ENCODE measurements at regions not wholly inside any gene's neighbourhood (a gene's known extent, or its start where the extent isn't known, plus 50 kb on each side); places are given as distances from the start of the nearest gene placed in this dataset.

DNA sequence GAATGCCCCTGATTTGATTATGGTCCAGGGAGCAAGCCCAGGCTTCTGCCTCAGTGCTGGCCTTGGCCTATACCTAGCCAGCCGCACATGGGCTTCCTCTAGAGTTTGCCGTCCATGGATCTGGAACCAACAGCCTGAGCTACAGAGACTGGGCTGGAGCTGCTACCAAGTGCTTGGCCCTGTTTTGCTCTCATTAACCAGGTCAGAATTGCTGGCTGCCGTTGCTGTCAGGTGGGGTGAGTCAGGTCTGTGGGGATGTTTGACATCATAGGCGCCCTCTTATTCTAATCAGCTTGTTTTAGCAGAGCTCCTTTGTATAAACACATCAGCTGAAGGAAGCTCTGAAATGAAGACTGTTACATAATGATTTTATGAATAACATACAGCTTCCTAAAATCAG, 83.1 kb upstream of the PHACTR2 start:
- DNase-seq, result no peak

DNA sequence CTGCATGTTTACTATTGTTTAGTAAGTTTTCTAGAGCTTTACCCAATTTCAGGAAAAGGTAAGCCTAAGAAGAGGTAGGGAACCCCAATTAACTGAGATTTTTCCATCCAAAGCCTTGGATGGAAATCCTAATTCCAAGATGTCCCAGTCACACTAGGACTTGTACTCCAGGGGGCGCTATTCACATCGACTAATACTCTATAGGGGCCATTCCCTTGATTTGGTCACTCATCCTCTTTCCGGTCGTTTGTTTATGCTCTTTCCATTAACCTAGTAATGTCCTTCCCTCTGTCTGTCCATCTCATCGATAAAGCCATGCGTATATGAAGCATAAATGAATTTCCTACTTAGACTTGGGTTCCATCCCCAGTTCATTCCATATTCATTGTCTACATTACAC, 80.8 kb upstream of the FUCA2 start:
- DNase-seq, result no peak

DNA sequence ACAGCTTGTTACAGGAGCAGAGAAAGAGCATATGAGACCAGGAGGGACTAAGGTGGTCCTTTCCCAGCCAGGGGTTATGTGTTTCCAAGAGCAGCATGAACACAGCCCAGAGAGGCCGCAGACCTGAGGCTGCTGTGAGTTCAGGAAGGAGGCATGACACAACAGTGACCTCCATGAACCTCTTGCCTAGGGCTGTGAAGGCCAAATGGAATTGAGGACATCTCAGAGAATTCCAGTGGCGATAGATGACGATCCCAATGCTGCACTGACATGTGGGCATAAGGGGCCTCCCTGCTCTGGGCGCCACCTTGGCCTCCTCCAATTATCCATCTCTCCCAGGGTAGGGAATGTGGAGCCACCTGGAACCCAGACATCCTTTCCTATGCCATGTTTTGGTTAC, 79.9 kb upstream of the FUCA2 start:
- DNase-seq, result no peak

DNA sequence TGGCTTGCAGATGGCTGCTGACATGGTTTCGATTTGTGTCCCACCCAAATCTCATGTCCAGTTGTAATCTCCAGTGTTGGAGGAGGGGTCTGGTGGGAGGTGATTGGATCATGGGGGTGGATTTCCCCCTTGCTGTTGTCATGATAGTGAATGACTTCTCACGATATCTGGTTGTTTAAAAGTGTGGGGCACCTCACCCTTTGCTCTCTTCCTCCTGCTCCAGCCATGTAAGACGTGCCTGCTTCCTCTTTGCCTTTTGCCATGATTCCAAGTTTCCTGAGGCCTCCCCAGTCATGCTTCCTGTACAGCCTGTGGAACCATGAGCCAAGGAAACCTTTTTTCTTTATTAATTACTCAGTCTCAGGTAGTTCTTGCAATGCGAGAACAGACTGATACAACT, 77.6 kb upstream of the FUCA2 start:
- no peak for DNase-seq

DNA sequence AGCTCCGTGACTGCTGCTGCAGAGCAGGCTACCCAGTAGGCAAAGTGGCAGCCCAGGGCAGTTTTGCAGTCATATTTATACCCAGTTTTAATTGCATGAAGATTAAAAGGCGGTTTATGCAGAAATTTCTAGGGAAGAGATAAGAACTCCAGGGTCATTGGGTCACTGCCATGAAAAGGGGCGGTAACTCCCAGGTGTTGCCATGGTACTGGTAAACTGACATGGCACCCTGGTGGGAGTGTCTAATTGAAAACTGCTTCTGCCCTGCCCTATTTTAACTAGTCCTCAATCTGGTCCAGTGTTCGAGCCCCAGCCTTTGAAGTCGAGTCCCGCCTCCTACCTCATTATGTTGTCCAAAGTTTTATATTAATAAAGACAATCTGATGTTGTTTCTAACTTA, 75.0 kb upstream of the FUCA2 start:
- DNase-seq, result no peak

DNA sequence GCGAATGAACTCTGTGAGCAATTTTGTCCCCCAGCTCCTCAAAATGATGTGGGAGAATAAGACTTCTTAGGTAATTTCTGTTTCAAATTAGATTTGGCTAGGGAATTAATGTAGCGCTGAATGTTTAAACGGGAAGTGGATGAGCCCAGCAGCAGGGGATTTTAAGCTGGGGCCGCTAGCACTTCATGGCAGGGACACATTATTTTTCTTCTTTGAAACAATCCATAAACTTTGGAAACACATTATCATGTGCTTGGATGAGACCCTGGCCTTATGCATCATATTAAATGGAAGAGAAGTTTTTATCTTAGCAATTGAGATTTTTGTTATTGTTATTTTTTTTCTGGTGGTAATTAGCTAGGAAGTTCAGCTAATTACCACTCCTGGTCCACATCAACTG, 74.2 kb upstream of the FUCA2 start:
- no peak for DNase-seq

DNA sequence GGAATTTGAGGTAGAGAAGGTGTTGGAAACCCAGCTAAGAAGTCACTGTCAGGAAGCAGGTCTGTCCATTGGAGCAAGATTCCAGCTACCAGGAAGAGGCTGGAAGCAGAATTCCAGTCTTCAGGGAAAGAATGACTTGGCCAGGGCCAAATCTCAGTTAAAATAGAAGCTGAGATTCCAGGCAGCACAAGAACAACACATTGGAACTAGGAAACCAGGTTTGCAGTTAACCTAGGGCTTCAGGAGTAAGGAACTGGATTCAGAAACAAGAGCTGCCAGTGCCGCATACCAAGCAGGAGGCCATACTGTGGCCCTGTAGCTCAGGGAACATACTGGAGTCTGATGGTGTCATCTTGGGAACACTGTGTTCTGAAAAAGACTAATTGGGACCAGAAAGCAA, 73.7 kb upstream of the FUCA2 start:
- no peak for DNase-seq

DNA sequence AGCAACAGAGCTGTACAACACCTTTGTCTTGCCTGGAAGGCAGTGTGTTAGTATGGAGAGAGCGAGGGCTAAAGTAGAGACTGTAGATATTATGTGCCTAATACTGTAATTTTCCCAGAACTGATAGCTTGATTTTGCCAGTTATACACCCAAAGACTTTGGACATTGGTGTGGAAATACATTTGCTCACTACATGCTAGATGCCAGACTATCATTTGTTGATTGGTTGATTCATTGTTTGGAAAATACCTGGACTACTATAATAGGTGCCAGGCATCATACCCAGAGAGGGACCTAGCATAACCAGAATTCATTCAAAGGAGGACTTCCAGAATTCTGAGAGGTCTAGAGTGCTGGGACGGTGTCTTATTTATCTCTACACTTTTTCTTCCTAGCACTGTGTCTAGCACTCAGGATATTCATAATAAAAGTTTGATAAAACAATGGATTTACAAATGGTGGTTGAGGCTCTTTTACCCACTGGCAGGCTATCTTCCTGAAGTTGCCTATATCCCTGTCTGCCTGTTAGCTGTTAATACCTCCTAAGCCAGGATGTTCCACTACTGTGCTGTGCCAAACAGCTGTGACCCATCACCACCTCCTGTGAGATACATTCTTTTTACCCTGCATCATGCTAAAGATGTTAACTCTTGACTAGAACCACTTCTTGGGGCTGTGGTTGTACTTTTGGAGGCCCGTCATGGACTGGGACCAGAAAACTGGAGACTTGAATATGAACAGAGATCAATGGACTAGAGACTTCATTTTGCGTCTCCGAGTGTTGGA, 72.2 kb upstream of the FUCA2 start:
- no peak for DNase-seq

DNA sequence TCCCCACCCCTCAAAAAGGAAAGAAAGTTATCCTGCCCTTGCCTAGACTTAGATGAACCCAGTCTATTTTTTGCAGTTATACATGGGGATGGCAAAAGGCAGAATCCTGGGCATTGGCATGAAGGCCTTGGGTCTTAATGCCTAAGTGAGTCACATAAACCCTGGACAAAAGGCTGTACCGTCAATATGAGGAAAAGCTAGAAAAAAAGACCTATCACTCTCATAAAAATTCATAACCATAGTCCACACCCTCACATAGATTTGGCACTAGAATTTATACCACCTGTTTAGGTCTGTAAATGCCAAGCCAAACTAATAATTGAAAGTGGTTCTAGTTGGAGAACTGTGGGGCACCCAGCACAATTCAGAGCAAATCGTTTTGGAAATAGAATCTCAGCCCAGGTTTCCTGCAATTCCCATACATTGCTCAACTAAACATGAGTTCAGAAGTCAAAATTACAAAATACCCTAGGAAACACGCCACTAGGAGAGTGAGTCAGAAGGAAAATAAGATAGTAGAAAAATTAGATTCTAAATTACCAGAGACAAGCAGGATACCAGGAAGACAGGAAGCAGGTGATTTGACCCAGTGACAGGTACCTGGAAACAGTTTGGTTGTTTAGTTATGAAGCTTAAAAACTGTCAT, 70.4 kb upstream of the FUCA2 start:
- no peak for DNase-seq

DNA sequence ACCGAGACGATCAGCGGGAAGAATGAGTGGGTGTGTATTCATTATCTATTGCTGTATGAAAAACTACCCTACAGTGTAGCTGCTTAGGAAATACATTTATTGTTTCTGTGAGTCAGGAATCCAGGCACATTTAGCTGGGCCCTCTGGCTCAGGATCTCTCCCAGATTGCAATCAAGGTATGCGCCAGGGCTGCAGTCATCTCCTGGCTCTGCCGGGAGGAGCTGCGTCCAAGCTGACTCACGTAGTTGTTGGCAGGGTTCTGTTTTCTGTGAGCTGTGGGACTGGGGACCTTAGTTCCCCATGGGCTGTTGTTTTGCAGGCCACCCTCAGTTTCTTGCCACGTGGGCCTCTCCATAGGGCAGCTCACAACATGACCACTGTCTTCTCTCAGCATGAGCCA, 68.2 kb upstream of the FUCA2 start:
- no peak for DNase-seq

DNA sequence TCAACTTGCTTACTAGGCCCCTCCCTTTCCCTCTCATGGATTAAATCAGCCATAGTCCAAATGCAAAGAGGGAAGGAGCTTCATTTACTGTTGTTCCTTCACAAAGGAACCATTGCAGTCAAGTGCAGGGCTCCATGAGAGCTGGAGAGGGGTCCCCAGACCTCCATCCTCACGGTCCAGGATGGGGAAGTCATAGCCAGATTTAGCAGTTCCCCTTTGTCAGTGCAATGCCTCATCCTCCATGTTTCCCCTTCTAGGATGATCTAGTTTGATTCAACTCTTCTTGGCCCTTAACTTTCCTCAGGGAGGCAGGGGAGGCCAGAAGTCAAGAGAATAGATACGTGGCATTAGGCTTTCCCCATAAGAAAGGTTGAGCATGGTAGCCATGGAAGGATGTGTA, 66.5 kb upstream of the FUCA2 start:
- DNase-seq, result no peak

DNA sequence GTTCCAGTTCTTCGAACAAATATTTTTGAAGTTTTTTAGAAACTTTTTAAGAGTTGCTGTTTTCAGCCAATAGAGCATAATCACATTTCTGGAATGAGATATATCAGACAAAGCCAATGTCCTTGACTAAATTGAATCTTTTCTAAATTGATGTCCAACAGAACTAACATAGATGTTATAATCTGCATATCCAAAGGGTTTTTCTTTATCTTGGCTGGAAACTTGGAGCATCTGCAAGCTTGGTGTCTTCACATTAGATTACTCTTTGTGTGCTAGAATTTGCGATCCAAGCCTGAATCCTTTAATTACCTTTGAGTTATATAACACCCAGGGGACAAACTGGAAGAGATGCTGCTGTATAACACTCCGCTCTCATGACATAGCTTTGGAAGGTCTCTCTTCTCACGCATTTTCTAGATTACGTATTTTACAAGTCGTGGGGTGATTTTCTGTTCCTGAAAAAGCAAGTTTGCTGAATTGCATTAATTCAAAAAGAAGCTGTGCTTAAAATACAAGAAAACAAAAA, 64.4 kb upstream of the FUCA2 start:
- no peak for DNase-seq

DNA sequence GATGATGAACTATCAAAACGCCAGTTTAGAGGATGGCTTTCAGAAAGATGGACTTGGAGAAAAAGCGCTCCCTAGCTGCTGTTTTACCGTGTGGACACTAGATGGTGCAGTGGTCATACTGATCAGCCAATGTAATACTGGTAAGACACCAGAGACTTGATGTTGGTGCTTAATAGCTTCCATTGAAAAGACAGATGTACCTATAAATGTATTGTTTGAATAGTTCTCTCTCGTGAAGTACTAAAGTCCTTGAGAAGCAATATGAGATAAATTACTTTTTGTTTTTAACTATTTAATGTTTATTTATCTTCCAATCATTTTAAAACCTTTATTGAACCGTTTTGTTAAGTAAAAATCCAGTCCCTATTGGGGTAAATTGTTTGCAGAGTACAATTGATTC, 63.9 kb upstream of the FUCA2 start:
- peak; percentile 73 for DNase-seq

DNA sequence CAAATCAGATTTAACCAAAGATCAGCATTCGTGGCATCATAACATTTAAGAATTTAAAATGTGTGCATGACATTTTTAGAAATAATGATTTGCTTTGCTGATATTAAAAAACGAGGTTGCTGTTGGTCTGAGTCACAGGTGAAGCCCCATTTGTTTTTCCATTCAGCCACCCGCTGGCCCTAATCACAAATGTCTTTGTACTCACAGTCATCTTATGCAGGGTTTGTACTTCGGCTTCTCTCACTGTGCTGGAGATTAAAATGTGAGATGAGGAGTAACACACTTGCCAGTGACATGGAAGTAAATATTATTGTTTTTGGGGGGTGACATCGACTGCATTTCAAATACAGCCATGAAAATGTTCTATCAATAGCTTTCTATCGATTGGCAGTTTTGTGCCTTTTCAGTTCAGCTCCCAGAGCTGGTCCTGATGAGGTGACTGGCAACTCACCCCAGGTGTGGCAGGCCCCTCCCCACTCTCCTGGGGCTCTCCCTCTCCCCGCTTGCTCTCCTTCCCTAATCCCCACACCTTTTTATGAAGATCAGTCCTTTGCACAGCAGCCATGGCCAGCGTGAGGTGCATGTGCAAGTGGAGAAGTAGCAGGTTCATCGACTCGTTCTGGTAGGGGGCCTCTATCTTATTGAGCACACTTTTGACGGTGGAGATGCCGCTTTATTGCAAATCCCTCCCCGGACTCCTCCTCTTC, 58.8 kb upstream of the FUCA2 start:
- DNase-seq, result no peak

DNA sequence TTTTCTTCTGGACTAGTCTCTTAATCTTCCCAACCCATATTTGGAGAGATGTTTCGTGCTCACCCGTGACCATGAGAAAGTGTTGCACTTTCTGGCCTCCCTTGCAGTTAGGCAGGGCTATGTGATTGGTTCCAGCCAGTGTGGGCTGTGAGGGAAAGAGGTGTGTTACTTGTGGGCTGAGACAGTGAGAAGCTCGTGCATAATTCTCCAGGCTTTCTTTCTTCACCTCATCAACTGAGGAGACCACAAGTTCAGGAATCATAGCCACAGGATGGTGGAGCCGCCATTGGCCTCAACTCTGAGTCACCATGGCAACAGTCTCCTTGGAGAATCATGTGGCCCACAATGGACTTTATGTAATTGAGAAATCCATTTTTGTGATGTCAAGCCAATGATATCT, 57.5 kb upstream of the FUCA2 start:
- no peak for DNase-seq

DNA sequence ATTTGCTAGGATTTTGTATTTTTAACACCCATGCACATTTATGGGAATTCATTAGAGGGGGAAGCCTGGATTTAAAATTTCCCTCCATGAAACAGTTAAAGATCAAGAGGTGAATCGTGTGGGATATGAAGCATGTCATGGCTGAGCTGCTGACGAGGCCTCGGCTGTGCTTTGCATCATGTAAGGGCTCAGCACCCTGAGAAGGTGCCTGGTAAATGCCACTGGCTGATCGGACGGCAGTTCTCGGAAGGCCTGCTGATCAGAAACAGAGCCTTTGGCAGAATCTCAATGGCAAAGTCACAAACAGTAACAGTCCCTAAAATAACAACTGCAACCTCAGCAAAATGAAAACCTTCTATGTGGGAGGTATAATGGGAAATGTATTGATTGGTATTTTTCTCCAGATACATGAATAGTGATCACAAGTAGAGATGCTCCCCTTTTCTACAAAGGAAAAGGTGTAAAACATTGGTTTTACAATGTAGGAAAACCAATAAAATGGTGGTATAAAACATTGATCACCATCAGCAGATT, 53.0 kb upstream of the FUCA2 start:
- no peak for DNase-seq

DNA sequence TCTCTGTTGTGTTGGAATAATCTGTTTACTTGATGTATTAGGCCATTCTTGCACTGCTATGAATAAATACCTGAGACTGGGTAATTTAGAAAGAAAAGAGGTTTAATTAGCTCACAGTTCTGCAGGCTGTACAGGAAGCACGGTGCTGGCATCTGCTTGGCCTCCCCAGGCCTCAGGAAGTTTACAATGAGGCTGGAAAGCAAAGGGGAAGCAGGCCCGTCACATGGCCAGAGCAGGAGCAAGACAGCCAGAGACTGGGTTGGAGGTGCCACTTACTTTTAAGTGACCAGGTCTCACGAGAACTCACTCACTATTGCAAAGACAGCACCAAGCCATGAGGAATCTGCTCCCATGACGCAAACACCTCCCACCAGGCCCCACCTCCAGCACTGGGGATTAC, 50.6 kb upstream of the FUCA2 start:
- no peak for DNase-seq

Measured in renal pelvis (tissue), 1 donor.